ENCODE measurements at regions not wholly inside any gene's neighbourhood (a gene's known extent, or its start where the extent isn't known, plus 50 kb on each side); places are given as distances from the start of the nearest gene placed in this dataset.

DNA sequence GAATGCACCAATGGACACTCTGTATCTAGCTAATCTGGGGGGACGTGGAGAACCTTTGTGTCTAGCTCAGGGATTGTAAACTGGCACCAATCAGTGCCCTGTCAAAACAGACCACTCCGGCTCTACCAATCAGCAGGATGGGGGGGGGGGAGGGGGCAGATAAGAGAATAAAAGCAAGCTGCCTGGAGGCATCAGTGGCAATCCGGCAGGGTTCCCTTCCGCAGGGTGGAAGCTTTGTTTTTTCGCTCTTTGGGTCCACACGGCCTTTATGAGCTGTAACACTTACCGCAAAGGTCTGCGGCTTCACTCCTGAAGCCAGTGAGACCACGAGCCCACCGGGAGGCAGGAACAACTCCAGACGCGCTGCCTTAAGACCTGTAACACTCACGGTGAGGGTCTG is 827.1 kb downstream of the PLOD2 start:
- TF ChIP-seq ZNF274 (IDR thresholded peaks at IDR 0.05; ENCODE audit: low read depth, low read length) (no peak), YY1 (IDR thresholded peaks at IDR 0.05; ENCODE audit: insufficient read depth, insufficient read length) (no peak)

Data from NT2/D1 (cell line).